Stimulated activated CD4-positive, alpha-beta T cell treated with anti-CD3 and anti-CD28 coated beads, Interleukin-12 subunit alpha, Interleukin-12 subunit beta, amount 100 ng/mL, for 24 hours (primary cell): ENCODE measurements at regions not wholly inside any gene's neighbourhood (a gene's known extent, or its start where the extent isn't known, plus 50 kb on each side); places are given as distances from the start of the nearest gene placed in this dataset.

ENCODE experiments used
- DNase-seq, 2 experiments: peaks; one replicate each; pipeline ENCODE4 v3.0.0-alpha.2; 2020; ENCODE audit warnings: low read depth in 2 of 2

DNA sequence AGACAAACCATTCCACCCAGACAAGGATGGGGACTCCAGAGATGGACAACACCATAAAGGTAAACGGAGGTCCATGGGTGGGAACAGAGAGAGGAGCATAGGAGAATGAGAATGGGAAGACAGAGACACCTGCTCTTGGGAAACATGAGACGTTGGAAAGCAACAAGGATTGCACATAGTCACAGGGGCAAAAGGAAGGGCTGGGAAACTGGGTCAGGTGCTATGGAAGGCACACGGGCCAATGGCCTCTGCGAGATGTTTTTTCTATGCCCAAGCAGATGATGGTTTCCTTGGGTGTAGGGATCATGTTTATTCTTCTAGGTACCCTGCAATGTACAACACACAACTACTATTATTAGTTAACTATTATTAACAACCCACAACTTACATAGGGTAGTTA, 143.6 kb upstream of the AGAP1 start:
- no peak for DNase-seq

DNA sequence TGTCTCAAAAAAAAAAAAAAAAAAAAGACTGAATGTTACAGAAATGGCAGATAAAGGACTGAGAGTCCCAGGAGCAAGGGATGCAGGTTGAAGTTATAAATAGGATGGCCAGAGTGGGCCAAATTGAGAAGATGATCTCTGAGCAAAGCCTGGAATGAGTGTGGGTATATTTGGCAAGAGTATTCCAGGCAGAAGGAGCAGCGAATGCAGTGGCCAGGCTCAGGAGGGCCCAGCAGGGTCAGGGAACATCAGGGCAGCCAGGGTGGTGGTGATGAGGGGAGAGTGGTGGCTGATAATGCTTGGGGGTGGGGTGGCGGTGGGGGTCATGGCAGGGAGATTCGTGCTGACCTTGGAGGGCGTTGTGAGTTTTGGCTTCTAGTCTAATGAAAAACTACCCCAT, 141.3 kb upstream of the AGAP1 start:
- no peak for DNase-seq

GRCh38 chr2:235357881-235358280, 136.0 kb upstream of the AGAP1 start:
- DNase-seq = no peak

GRCh38 chr2:235358981-235359471, 134.8 kb upstream of the AGAP1 start:
- no peak for DNase-seq

- no peak for DNase-seq
Measured at GRCh38 chr2:235360446-235360845, 133.4 kb upstream of the AGAP1 start.

GRCh38 chr2:235365743-235366142, 128.1 kb upstream of the AGAP1 start:
- DNase-seq = no peak

- no peak for DNase-seq
Measured at GRCh38 chr2:235366390-235366789, 127.5 kb upstream of the AGAP1 start.

- DNase-seq = no peak
Measured at GRCh38 chr2:235366807-235367206, 127.0 kb upstream of the AGAP1 start.

DNA sequence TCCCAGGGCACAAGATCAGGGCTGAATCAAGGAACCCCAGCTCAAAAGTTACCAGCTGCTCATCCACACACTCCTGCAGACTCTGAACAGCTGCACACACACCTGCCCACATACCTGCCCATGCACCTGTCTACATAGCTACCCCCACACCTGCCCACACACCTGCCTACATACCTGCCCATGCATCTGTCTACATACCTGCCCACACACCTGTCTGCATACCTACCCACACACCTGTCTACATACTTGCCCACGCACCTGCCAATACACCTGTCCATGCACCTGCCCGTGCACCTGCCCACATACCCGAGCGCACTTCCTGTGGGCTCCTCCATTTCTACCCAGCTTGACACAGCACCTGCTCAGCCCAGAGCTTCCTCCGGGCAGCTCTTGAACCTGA, 122.8 kb upstream of the AGAP1 start:
- DNase-seq = no peak

- no peak for DNase-seq
Measured at GRCh38 chr2:235373171-235373570, 120.7 kb upstream of the AGAP1 start.

DNA sequence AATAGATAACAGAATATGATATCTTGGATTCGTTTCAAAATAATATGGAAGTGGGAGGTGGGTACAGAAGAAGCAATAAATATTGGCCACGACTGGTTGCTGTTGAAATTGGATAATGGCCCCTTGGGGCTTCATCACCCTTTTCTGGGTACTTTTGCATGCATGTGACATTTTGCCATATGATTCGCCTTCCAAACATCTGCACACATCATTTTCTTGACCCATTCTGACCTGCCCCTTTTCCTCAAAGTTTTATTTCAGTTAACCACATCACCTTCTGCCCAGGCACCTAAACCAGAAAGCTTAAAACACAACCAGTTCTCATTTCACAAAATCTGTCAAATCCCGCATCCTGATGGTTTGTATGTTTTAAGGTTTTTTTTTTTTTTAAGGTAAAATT, 116.7 kb upstream of the AGAP1 start:
- no peak for DNase-seq

DNA sequence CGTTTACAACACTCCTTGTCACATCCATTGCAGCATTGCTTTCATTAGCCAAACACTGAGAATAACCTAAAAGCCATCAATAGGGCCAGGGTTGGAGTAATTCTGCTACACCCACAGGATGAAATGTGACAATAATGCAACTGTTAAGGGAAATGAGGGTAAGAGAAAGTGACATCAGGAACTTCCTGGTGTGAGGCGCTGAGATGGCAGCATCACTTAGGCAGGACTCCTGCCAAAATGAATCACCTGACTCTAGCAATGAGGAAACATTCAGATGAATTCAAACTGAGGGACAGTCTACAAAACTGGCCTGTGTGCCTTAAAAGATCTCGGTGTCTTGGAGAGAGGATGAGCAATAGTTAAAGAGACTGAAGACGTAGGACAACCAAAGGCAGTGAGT, 115.6 kb upstream of the AGAP1 start:
- DNase-seq = no peak

GRCh38 chr2:235378944-235379343, 114.9 kb upstream of the AGAP1 start:
- no peak for DNase-seq

- DNase-seq = no peak
Measured at GRCh38 chr2:235381261-235381912, 112.5 kb upstream of the AGAP1 start.

- no peak for DNase-seq
Measured at GRCh38 chr2:235382179-235382578, 111.7 kb upstream of the AGAP1 start.

GRCh38 chr2:235382601-235383000, 111.2 kb upstream of the AGAP1 start:
- DNase-seq = no peak

DNA sequence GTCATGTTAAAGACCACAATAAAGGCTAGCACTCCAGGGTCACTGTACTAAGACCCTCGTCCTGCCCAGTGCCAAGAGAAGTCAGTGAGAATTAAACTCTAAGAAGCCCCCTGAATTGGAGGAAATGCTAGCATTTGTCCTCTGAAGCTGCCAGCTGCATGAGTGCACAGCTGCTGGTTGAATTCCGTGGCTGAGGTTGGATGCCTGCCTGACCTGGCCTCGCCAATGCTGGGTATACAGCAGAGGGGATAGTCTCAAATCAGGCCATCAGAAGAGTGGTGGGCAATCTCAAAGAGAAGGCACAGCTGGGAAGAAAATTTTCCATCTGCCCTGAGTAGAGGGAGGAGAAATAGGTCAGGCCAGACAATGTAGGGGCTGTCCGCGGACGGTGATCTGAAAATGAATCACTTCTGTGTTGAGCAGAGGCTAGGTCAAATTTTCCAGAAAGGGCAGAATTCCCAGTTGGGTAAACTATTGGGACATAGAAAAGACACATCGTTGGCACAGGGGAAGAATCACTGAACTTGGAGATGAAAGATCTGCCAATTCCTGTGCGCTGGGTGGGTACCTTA, 110.5 kb upstream of the AGAP1 start:
- DNase-seq = no peak

DNA sequence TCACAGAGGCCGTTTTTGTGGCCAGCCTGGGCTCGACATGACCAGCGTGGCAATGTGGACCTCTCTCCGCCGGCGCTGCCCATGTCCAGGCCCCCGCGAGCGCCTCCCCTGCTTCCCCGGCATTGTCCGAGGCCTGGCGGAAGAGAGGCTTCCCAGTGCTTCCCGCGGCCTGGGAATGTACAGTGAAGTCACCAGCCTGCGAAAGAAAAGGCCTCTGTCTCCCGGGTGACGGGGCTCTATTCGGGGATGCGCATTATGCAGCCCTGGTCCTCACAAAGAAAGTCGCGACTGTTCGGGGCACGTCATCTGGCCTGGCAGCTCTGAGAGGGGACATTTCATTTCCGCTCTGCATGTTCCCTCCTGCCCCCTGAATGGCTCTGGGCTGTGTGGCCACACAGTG, 109.2 kb upstream of the AGAP1 start:
- no peak for DNase-seq

DNA sequence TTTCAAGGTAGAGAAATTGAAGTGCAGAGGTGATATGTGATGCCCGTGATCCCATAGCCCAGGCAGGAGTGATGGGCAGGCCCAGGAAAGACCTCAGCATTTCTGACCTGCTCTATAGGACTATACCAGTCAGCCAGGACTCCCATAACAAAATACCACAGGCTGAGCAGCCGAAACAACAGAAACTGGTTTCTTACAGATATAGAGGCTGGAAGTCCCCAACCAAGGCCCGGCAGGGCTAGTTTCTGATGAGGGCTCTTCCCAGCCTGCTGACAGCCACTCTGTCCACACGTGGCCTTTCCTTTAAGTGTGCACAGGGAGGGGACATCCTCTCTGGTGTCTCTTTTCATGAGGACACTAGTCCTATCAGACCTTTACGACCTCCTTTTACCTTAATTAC, 104.2 kb upstream of the AGAP1 start:
- DNase-seq = no peak

- DNase-seq = peak; percentile 2 to 27
Measured at GRCh38 chr2:235390108-235390815, 103.6 kb upstream of the AGAP1 start.

DNA sequence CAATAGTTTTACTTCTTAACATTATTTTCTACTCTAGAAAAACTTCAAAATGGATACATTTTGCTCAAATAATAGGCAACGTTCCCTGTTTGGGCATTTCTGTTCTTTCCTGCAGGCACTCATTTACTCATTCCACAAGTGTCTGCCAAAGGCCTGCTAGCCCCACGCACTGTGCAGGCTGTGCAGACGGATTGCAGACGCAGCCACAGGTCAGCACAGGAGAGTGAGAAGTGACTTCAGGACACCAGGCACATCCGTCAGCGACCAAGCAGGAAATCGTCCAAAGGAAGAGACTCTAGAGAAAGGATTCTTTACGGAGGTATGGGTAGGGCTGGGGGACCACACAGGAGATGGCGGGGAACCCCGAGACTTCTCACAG, 103.0 kb upstream of the AGAP1 start:
- DNase-seq = no peak

- DNase-seq = no peak
Measured at GRCh38 chr2:235391921-235392615, 101.8 kb upstream of the AGAP1 start.
